GM21515 (cell line): ENCODE measurements at regions not wholly inside any gene's neighbourhood (a gene's known extent, or its start where the extent isn't known, plus 50 kb on each side); places are given as distances from the start of the nearest gene placed in this dataset.

Source experiments
- ATAC-seq: cut with Tn5 transposase; IDR thresholded peaks from one replicate; pipeline ENCODE4 v1.9.1; 2021; ENCODE audit not compliant: unreplicated experiment

- no peak for ATAC-seq
These were observed 86.4 kb upstream of the FN1 start for GRCh38 chr2:215522237-215522636.

DNA sequence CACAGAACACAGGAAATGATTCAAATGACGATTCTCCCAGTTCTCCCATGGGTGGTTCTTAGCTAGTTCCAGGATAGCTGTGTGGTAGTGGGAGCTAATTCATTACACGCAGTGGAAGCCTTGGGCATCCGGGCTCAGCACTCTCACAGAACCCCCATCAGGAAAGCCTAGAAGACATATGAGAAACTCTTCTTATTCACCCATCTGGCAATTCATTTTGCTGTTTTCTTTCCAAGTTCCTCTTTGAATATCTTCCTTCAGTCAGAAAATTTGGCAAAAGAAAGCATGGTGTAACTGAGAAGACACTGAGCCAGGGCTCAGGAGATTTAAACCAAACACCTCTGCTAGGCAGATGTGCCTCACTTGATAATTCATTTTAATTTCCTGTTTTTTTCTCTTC lies 85.2 kb upstream of the FN1 start:
- ATAC-seq: no peak

DNA sequence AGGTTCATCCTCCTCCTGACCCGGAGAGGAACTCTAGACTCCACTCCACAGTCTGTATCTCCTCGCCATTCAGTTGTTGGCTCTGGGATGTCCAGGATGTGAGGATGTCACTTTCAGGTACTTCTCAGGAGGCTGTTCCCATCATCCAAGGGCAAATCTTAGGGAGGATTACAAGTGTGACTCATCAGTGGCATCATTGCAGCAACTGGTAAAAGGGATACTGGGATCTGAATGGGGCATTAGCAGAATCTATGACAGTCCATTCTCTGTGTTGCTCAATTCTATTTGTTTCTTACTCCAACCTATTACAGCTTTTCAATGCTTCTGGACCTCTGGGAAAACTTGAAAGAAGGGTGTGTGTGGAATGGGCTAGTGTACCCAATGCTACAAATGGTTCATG lies 81.5 kb upstream of the FN1 start:
- ATAC-seq: no peak

GRCh38 chr2:215514516-215514915 lies 78.6 kb upstream of the FN1 start:
- ATAC-seq: no peak

- ATAC-seq: no peak
These were observed 75.8 kb upstream of the FN1 start for GRCh38 chr2:215511454-215512346.

GRCh38 chr2:215507836-215508235 lies 72.0 kb upstream of the FN1 start:
- ATAC-seq: no peak

- no peak for ATAC-seq
These were observed 71.3 kb upstream of the FN1 start for GRCh38 chr2:215507136-215507535.

DNA sequence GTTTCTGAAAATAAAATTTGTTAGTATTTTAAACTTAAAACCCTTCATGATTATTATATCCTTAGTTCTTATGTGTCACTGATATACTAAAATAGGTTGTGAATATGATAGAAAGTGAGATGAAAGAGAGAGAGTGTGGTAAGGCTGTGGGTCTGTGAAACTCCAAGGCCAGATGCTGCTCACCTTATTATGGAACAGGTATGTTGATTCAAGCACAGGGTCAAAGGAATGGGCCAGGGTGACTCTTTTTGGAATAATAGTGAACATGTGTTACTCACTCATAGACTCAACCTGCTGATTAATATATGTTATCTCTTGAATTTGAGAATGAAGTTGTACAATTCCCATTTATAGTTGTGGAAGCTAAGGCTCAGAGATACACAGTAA lies 70.7 kb upstream of the FN1 start:
- no peak for ATAC-seq

DNA sequence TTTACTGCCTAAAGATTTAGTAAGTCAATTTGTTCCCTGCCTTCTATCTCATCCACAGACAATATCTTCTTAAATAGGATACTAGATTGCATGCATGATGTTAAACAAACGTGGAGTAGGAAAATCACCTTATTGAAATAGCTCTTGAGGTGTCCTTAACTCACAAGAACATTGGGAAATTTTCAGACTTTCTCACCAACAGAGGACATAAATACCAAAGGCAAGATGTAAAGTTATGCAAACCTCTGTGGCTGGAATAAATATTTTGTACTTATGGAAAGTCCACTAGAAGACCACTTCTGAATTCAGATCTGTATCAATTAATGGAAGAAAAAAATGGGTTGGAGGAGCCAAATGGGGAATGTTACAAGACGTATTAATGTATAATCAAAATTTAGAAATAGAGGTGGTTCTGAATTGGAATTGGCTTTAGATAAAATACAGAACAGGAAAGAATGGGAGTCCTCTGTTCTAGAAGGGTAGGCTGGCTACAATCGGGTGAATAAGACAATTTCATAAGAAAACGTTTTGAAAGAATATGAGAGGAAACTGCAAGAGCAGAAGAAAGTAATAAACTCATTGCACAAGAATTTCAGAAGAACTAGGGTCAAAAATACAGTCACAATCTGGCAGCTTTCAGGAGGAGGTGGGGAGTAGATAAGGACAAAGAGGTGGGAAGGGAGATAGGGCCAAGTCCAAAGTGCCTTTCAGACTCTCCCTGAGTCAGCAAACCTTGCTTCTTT lies 69.3 kb upstream of the FN1 start:
- no peak for ATAC-seq

DNA sequence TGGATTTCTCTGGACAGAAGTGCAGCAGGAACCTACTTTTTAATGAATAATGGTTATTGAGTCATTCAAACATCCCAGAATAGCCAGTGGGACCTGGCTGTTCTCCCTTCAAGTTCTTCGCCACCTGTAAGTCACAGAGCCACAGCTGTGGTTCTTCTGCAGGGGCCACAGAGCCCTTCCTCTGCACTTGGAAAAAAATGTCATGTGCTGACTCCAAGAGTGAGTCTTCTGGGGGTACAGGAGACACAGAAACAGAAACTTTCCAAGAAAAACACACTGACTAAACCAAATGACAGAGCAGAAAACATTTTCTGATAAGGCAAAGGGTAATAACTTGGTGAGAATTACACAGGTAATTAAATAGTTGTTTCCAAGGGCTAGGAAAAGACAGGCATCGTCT lies 68.7 kb upstream of the FN1 start:
- no peak for ATAC-seq

- no peak for ATAC-seq
These were observed 67.5 kb upstream of the FN1 start for GRCh38 chr2:215503381-215503780.

DNA sequence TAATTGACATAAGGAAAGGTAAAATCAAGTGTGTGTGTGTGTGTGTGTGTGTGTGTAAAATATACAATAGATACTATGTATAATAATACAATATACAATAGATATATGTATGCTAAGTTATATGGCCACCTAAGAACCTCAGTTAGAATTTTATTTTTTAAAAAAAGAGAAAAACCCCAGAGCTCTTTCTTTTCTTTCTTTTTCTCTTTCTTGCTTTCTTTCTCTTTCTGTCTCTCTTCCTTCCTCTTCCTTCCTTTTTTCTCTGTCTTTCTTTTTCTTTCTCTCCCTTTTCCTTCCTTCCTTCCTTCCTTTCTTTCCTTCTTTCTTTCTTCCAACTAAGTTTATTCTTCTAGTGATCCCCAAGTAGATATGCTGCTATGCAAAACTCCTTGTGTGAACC lies 64.6 kb upstream of the FN1 start:
- ATAC-seq: no peak

DNA sequence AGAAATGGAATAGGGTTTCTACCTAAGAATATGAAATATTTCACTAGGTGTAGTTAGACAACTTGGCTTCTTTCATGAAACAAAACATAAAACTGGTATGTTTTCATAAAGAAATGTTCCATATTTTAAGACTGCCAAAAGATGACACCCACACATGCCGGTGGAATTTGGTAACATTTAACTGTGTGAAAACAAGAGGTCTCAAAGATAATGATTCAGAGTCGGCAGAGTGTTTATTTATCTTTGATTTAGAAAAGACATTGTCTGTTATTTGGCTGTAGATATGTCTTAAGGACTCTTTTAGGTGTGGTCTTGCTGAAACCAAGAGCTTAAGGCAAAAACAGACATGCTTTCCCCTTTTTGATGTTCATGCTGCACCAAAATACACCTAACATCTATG lies 63.5 kb upstream of the FN1 start:
- ATAC-seq: no peak

GRCh38 chr2:215498431-215498830 lies 62.6 kb upstream of the FN1 start:
- no peak for ATAC-seq

- no peak for ATAC-seq
These were observed 57.5 kb upstream of the FN1 start for GRCh38 chr2:215493376-215493775.

DNA sequence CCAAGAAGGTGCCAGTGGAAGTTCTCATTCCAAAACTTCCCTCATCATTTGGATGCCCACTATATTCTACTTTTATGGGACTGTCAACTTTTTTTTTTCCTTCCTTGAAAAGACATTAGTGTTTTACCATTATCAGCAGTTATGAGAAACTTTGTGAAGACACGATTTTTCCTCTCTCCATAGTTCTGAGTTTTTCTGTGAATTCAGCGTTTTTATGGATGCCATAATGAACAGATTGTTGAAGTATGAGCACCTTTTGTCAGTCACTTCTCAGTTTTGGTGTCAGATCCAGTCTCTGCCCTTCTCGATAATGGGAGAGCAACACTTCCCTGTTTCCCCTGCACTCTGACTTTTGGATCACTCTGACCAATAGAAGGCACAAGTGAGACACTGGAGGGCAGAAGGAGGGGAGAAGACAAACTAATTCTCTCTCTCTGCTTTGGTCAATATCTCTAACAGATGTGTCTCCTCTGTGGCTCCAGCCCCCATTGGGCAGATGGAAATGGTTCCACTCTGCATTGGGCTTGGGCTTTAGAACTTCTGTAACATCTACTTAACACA lies 53.5 kb upstream of the FN1 start:
- ATAC-seq: no peak

DNA sequence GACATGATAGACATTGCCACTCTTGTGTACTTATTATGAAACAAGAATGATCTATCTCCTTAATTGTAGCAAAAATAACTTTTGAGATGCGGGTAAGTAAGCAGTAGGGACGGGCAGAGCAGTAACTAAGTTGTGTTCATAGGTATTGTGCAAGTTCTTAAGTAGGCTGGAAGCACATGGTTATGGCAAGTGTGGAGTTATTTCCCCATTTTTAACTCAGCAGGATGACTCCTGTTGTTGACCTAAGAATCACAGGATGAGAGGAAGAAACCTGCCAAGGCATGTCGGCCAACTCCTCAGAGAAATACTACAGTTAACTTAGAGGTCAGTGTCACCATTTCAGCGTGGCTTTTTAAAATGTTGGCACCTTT lies 51.1 kb upstream of the FN1 start:
- ATAC-seq: no peak

GRCh38 chr2:215486291-215487001 lies 50.6 kb upstream of the FN1 start:
- ATAC-seq: no peak
